A549 (cell line): ENCODE measurements at regions not wholly inside any gene's neighbourhood (a gene's known extent, or its start where the extent isn't known, plus 50 kb on each side); places are given as distances from the start of the nearest gene placed in this dataset.
A peak's percentile ranks its signal among the peaks of the same experiment; 100 is the strongest.

Experiments used
- ATAC-seq, 2 experiments: fragments of 200-7000 bp in 1 of 2; fragments of >200 bp in 1 of 2; cut with Nextera tagmentation in 1 of 2; cut with Tn5 transposase in 1 of 2; 3 replicates each; pipeline versions ENCODE4 v1.8.0 to v1.9.1; 2018 to 2020; ENCODE audit warnings: mild to moderate bottlenecking in 1 of 2, moderate library complexity in 1 of 2
- CTCF ChIA-PET: fragments of 300-600 bp; sonication (Branson Sonifier 250); formaldehyde crosslinking; extraction: SDS; loops from one replicate; lab custom pipeline; 2021; ENCODE audit warnings: antibody characterized with exemption, inconsistent platforms; lab: Yijun Ruan, JAX
- POLR2A ChIA-PET: fragments of 350-600 bp; formaldehyde crosslinking; extraction: SDS; loops from one replicate; lab custom pipeline; 2021; ENCODE audit warnings: antibody characterized with exemption, inconsistent platforms; lab: Yijun Ruan, JAX
- DNase-seq, 2 experiments: peaks; one replicate each; pipeline versions ENCODE4 v3.0.0 to v3.0.0-alpha.2; 2011 to 2016; ENCODE audit warnings: low read depth in 1 of 2, low spot score in 1 of 2
- FAIRE-seq: peaks from 2 replicates; lab custom pipeline; 2011; peaks lifted over from hg19 to GRCh38; lab: Jason Lieb, UNC
- H3K27ac ChIP-seq, 2 experiments: fragments of >200 bp; sonication (Bioruptor Twin); formaldehyde crosslinking; 3 replicates each; pipeline ENCODE4 v1.5.1; 2016 to 2017
- H3K4me1 ChIP-seq: fragments of >200 bp; sonication (Bioruptor Twin); formaldehyde crosslinking; 3 replicates; pipeline ENCODE4 v1.6.1; 2016
- H3K4me2 ChIP-seq: fragments of >200 bp; sonication (Bioruptor Twin); formaldehyde crosslinking; 3 replicates; pipeline ENCODE4 v1.6.1; 2016
- H3K4me3 ChIP-seq: fragments of >200 bp; sonication (Bioruptor Twin); formaldehyde crosslinking; 3 replicates; pipeline ENCODE4 v1.5.1; 2016
- H3K9me3 ChIP-seq: fragments of >200 bp; sonication (Bioruptor Twin); formaldehyde crosslinking; 3 replicates; pipeline ENCODE4 v1.6.1; 2016
- CEBPB ChIP-seq, 2 experiments: fragments of >200 bp in 1 of 2; sonication (Bioruptor Twin) in 1 of 2; formaldehyde crosslinking in 1 of 2; IDR thresholded peaks; 2 replicates each; pipeline ENCODE4 v1.6.1; 2012 to 2016
- CHD4 ChIP-seq: fragments of 200-600 bp; sonication (generic); IDR thresholded peaks from 2 replicates; pipeline ENCODE4 v1.6.1; 2016; ENCODE audit warnings: antibody characterized with exemption, mild to moderate bottlenecking, borderline replicate concordance
- CTCF ChIP-seq: fragments of >200 bp; sonication (Bioruptor Twin); formaldehyde crosslinking; IDR thresholded peaks from 3 replicates; pipeline ENCODE4 v1.5.1; 2016
- EHMT2 ChIP-seq: fragments of 200-600 bp; sonication (generic); IDR thresholded peaks from 2 replicates; pipeline ENCODE4 v1.6.1; 2016; ENCODE audit warnings: antibody characterized with exemption, low read depth, mild to moderate bottlenecking, moderate library complexity
- ELK1 ChIP-seq: fragments of 150-350 bp; IDR thresholded peaks from 2 replicates; pipeline ENCODE4 v1.6.1; 2014; ENCODE audit warnings: low read depth, mild to moderate bottlenecking, low read length
- FOSB ChIP-seq: fragments of 250-450 bp; sonication (Bioruptor Pico); IDR thresholded peaks from 2 replicates; pipeline ENCODE4 v1.5.0; 2020; ENCODE audit warnings: mild to moderate bottlenecking, moderate library complexity
- HEYL ChIP-seq: fragments of 250-450 bp; sonication (Bioruptor Pico); IDR thresholded peaks from 2 replicates; pipeline ENCODE4 v1.8.0; 2021; ENCODE audit warnings: mild to moderate bottlenecking, moderate library complexity
- HMGXB4 ChIP-seq: fragments of 250-450 bp; sonication (Bioruptor Pico); IDR thresholded peaks from 2 replicates; pipeline ENCODE4 v1.5.0; 2021; ENCODE audit warnings: mild to moderate bottlenecking, moderate library complexity, borderline replicate concordance
- HOXA7 ChIP-seq: fragments of 250-450 bp; sonication (Bioruptor Pico); IDR thresholded peaks from 2 replicates; pipeline ENCODE4 v1.5.0; 2020; ENCODE audit warnings: mild to moderate bottlenecking, moderate library complexity
- JUNB ChIP-seq: fragments of >200 bp; sonication (Bioruptor Twin); formaldehyde crosslinking; IDR thresholded peaks from 2 replicates; pipeline ENCODE4 v1.6.1; 2016
- KDM5A ChIP-seq: fragments of 200-600 bp; sonication (generic); IDR thresholded peaks from 2 replicates; pipeline ENCODE4 v1.6.1; 2016; ENCODE audit warnings: antibody characterized with exemption, mild to moderate bottlenecking
- MAFK ChIP-seq: fragments of 450-650 bp; IDR thresholded peaks from 2 replicates; pipeline ENCODE4 v1.6.1; 2014; ENCODE audit not compliant: partially characterized antibody
- MAZ ChIP-seq: fragments of 150-350 bp; IDR thresholded peaks from 2 replicates; pipeline ENCODE4 v1.6.1; 2014; ENCODE audit warnings: antibody characterized with exemption, low read depth, low read length, borderline replicate concordance
- NPAS2 ChIP-seq: fragments of 250-450 bp; sonication (Bioruptor Pico); IDR thresholded peaks from 2 replicates; pipeline ENCODE4 v1.8.0; 2022; ENCODE audit warnings: mild to moderate bottlenecking, moderate library complexity, borderline replicate concordance
- NR3C1 ChIP-seq: fragments of >200 bp; sonication (Bioruptor Twin); formaldehyde crosslinking; IDR thresholded peaks from 3 replicates; pipeline ENCODE4 v1.6.1; 2017
- PHF8 ChIP-seq: fragments of 200-600 bp; sonication (generic); IDR thresholded peaks from 2 replicates; pipeline ENCODE4 v1.6.1; 2016; ENCODE audit warnings: low read depth, mild to moderate bottlenecking, antibody characterized with exemption, moderate library complexity, borderline replicate concordance
- POLR2A ChIP-seq: IDR thresholded peaks from 2 replicates; pipeline ENCODE4 v1.6.1; 2012; ENCODE audit warnings: mild to moderate bottlenecking, low read length
- RCOR1 ChIP-seq: fragments of 150-350 bp; IDR thresholded peaks from 2 replicates; pipeline ENCODE4 v1.6.1; 2014; ENCODE audit warnings: antibody characterized with exemption, low read length, low read depth
- REST ChIP-seq: fragments of 200-600 bp; sonication (generic); IDR thresholded peaks from 2 replicates; pipeline ENCODE4 v1.6.1; 2016; ENCODE audit warnings: antibody characterized with exemption, mild to moderate bottlenecking, moderate library complexity
- RFX5 ChIP-seq: fragments of 450-650 bp; IDR thresholded peaks from 2 replicates; pipeline ENCODE4 v1.7.1; 2014; ENCODE audit warnings: antibody characterized with exemption, mild to moderate bottlenecking, moderate library complexity
- RNF2 ChIP-seq: fragments of 200-600 bp; sonication (generic); IDR thresholded peaks from 2 replicates; pipeline ENCODE4 v1.6.1; 2016; ENCODE audit warnings: low read depth, mild to moderate bottlenecking, antibody characterized with exemption, moderate library complexity, borderline replicate concordance
- TFCP2L1 ChIP-seq: fragments of 250-450 bp; sonication (Bioruptor Pico); IDR thresholded peaks from 2 replicates; pipeline ENCODE4 v1.5.0; 2021; ENCODE audit warnings: mild to moderate bottlenecking
- ZSCAN20 ChIP-seq: fragments of 250-450 bp; sonication (Bioruptor Pico); IDR thresholded peaks from 2 replicates; pipeline ENCODE4 v1.8.0; 2022; ENCODE audit warnings: mild to moderate bottlenecking, moderate library complexity
- WGBS: methylation state at CpG from one replicate; pipeline ENCODE4 v1.1.6; 2017; ENCODE audit errors: missing lambda C conversion rate; 5-methylcytosine and 5-hydroxymethylcytosine counted together
- TF ChIP-seq, protein P1 (sequence below): IDR thresholded peaks from 2 replicates; pipeline ENCODE4 v1.6.1; 2012
- TF ChIP-seq, protein P2 (sequence below): fragments of >200 bp; sonication (Bioruptor Twin); formaldehyde crosslinking; IDR thresholded peaks from 2 replicates; pipeline ENCODE4 v1.6.1; 2016

- Histone ChIP-seq H3K4me2 (no peak overlapping the region), H3K27ac (no peak overlapping the region), H3K4me3 (no peak overlapping the region), H3K4me1 (no peaks in the 10 kb centered on the region), H3K9me3 (no peaks in the 10 kb centered on the region)
- ChIA-PET CTCF (interaction anchor here (0.6 to 1.6 kb wide), 2 partner anchors 11 to 349 kb away, joined by 3 read pairs; no protein-coding TSS in a partner anchor), POLR2A (no interaction called here)
- DNase-seq (no peak), FAIRE-seq (no peak), ATAC-seq (no peak)
- WGBS, result 13% methylated on average over 1 of the region's 1 CpG
- TF ChIP-seq CEBPB (IDR thresholded peaks at IDR 0.05) (no peak), NPAS2 (no peak), TFCP2L1 (no peak), HEYL (no peak), MAFK (no peak), HOXA7 (CRISPR knock-in tag) (no peak), EHMT2 (no peak), ELK1 (no peak), ZSCAN20 (CRISPR knock-in tag) (no peak)
These were observed 417.6 kb upstream of the AUTS2 start for GRCh38 chr7:69180662-69181061.

GRCh38 chr7:69182596-69183467 is 415.4 kb upstream of the AUTS2 start:
- Histone ChIP-seq H3K9me3 (no peaks in the 10 kb centered on the region), H3K4me2 (no peak overlapping the region), H3K4me1 (no peaks in the 10 kb centered on the region; the same call in 2 of the 3 replicates), H3K27ac (no peak overlapping the region), H3K4me3 (no peak overlapping the region)
- TF ChIP-seq CHD4 (no peak), TFCP2L1 (no peak), NR3C1 (no peak), FOSB (no peak), MAZ (no peak), RCOR1 (no peak), CTCF (no peak), KDM5A (no peak), RNF2 (no peak), ELK1 (no peak), REST (no peak), PHF8 (no peak), RFX5 (no peak), HMGXB4 (CRISPR knock-in tag) (no peak), POLR2A (no peak), JUNB (no peak)
- TF ChIP-seq, protein P1, sequence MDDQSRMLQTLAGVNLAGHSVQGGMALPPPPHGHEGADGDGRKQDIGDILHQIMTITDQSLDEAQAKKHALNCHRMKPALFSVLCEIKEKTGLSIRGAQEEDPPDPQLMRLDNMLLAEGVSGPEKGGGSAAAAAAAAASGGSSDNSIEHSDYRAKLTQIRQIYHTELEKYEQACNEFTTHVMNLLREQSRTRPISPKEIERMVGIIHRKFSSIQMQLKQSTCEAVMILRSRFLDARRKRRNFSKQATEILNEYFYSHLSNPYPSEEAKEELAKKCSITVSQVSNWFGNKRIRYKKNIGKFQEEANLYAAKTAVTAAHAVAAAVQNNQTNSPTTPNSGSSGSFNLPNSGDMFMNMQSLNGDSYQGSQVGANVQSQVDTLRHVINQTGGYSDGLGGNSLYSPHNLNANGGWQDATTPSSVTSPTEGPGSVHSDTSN, result no peak
- TF ChIP-seq, protein P2, sequence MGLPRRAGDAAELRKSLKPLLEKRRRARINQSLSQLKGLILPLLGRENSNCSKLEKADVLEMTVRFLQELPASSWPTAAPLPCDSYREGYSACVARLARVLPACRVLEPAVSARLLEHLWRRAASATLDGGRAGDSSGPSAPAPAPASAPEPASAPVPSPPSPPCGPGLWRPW, result no peak
- DNase-seq (no peak), FAIRE-seq (peak; percentile 68), ATAC-seq (no peak)
- WGBS, result 48% methylated on average over 6 of the region's 6 CpGs
- ChIA-PET CTCF (interaction anchor here (0.5 kb wide), 1 partner anchor 1439 kb away, joined by 3 read pairs; no protein-coding TSS in a partner anchor), POLR2A (no interaction called here)
